CD14-positive monocyte (primary cell): ENCODE measurements at regions not wholly inside any gene's neighbourhood (a gene's known extent, or its start where the extent isn't known, plus 50 kb on each side); places are given as distances from the start of the nearest gene placed in this dataset.

Experiments used
- DNase-seq, 3 donors: peaks; one replicate each; pipeline ENCODE4 v3.0.0-alpha.2; 2011 to 2022
- H2AFZ ChIP-seq: 2 replicates; pipeline ENCODE4 v1.6.0; 2012; ENCODE audit warnings: mild to moderate bottlenecking, low read depth, low read length, inconsistent platforms; ENCODE audit not compliant: insufficient read depth, poor library complexity, severe bottlenecking
- H3K27ac ChIP-seq, 2 donors: 1 replicate in 1 of 2; 2 replicates in 1 of 2; pipeline ENCODE4 v1.5.1; 2012 to 2013; ENCODE audit warnings: low read length in 2 of 2, control low read depth in 1 of 2, inconsistent platforms in 1 of 2, low read depth in 1 of 2, mild to moderate bottlenecking in 1 of 2
- H3K27me3 ChIP-seq, 2 donors: one replicate each; pipeline versions ENCODE4 v1.6.0 to v1.6.1; 2011 to 2013; ENCODE audit warnings: low read length in 2 of 2; ENCODE audit not compliant: control insufficient read depth in 2 of 2, insufficient read depth in 2 of 2
- H3K36me3 ChIP-seq, 2 donors: replicated peaks in 1 of 2; 1 replicate in 1 of 2; 2 replicates in 1 of 2; pipeline versions ENCODE4 v1.5.1 to v1.6.1; 2012 to 2013; ENCODE audit warnings: low read length in 2 of 2, control low read depth in 1 of 2, inconsistent platforms in 1 of 2, mild to moderate bottlenecking in 1 of 2; ENCODE audit not compliant: insufficient read depth in 2 of 2, control insufficient read depth in 1 of 2
- H3K4me1 ChIP-seq, 2 donors: 1 replicate in 1 of 2; 2 replicates in 1 of 2; pipeline versions ENCODE4 v1.5.1 to v1.6.1; 2012 to 2013; ENCODE audit warnings: low read length in 2 of 2, control low read depth in 1 of 2, inconsistent platforms in 1 of 2, mild to moderate bottlenecking in 1 of 2, moderate library complexity in 1 of 2; ENCODE audit not compliant: insufficient read depth in 2 of 2, control insufficient read depth in 1 of 2
- H3K4me2 ChIP-seq: replicated peaks from 2 replicates; pipeline ENCODE3; 2012; ENCODE audit warnings: low read length, moderate library complexity, mild to moderate bottlenecking; ENCODE audit not compliant: poor library complexity, severe bottlenecking; ENCODE audit errors: extremely low read depth
- H3K4me3 ChIP-seq, 3 experiments: fragments of 200-600 bp in 1 of 3; sonication (generic) in 1 of 3; replicated peaks in 1 of 3; 1 replicate in 2 of 3; 2 replicates in 1 of 3; pipeline ENCODE4 v1.5.1; 2011 to 2013; ENCODE audit warnings: low read length in 3 of 3, mild to moderate bottlenecking in 3 of 3, control low read depth in 2 of 3, low read depth in 2 of 3, inconsistent platforms in 1 of 3, moderate library complexity in 1 of 3
- H3K79me2 ChIP-seq: 2 replicates; pipeline ENCODE4 v1.6.0; 2012; ENCODE audit warnings: mild to moderate bottlenecking, control low read depth, inconsistent platforms, low read length, moderate library complexity; ENCODE audit not compliant: insufficient read depth
- H3K9ac ChIP-seq: 2 replicates; pipeline ENCODE4 v1.6.0; 2017; ENCODE audit warnings: low read length, mild to moderate bottlenecking; ENCODE audit not compliant: insufficient read depth, poor library complexity, severe bottlenecking
- H3K9me3 ChIP-seq, 2 donors: replicated peaks in 1 of 2; 1 replicate in 1 of 2; 2 replicates in 1 of 2; pipeline versions ENCODE4 v1.5.1 to v1.6.1; 2012 to 2013; ENCODE audit warnings: low read length in 2 of 2, control low read depth in 1 of 2; ENCODE audit not compliant: control insufficient read depth in 1 of 2, insufficient read depth in 1 of 2
- H4K20me1 ChIP-seq: 2 replicates; pipeline ENCODE4 v1.6.0; 2012; ENCODE audit warnings: mild to moderate bottlenecking, low read length, control low read depth, moderate library complexity; ENCODE audit not compliant: insufficient read depth
- H3K27ac Mint-ChIP-seq, 7 donors: one replicate each; pipeline ENCODE4 v1.8.0; 2020; ENCODE audit warnings: mild to moderate bottlenecking in 7 of 7, mixed read lengths in 7 of 7, moderate library complexity in 6 of 7, inconsistent platforms in 2 of 7
- H3K27me3 Mint-ChIP-seq, 3 donors: one replicate each; pipeline ENCODE4 v1.8.0; 2021 to 2022; ENCODE audit warnings: low read depth in 3 of 3, mild to moderate bottlenecking in 3 of 3, mixed read lengths in 3 of 3, moderate library complexity in 3 of 3, inconsistent platforms in 1 of 3
- H3K36me3 Mint-ChIP-seq, 2 donors: one replicate each; pipeline ENCODE4 v1.8.0; 2020; ENCODE audit warnings: mixed read lengths in 2 of 2, inconsistent platforms in 1 of 2, mild to moderate bottlenecking in 1 of 2
- H3K4me1 Mint-ChIP-seq: one replicate; pipeline ENCODE4 v1.8.0; 2020; ENCODE audit warnings: mild to moderate bottlenecking, mixed read lengths
- H3K4me3 Mint-ChIP-seq, 2 donors: one replicate each; pipeline ENCODE4 v1.8.0; 2020; ENCODE audit warnings: mild to moderate bottlenecking in 2 of 2, mixed read lengths in 2 of 2, moderate library complexity in 1 of 2
- H3K9me3 Mint-ChIP-seq, 7 donors: one replicate each; pipeline ENCODE4 v1.8.0; 2020 to 2022; ENCODE audit warnings: mixed read lengths in 7 of 7, mild to moderate bottlenecking in 6 of 7, moderate library complexity in 6 of 7, inconsistent platforms in 2 of 7
- CTCF ChIP-seq: fragments of 200-600 bp; IDR thresholded peaks from one replicate; pipeline ENCODE4 v1.8.0; 2022; ENCODE audit warnings: antibody characterized with exemption, mild to moderate bottlenecking
- WGBS: methylation state at CpG from one replicate; pipeline ENCODE4 v1.1.5; 2013; ENCODE audit warnings: missing lambda C conversion rate; ENCODE audit not compliant: insufficient coverage; 5-methylcytosine and 5-hydroxymethylcytosine counted together
- intact Hi-C, 2 donors: fragments of 100-400 bp; cut with micrococcal nuclease; formaldehyde crosslinking; loops; one replicate each; pipeline versions ENCODE4 v1.15.0 to v1.15.1; 2023

GRCh38 chr9:106072421-106072820, 378.1 kb downstream of the TMEM38B start:
- TF ChIP-seq CTCF, result no peak
- no peak for DNase-seq
- H3K4me1 Mint-ChIP-seq, result no peaks in the 10 kb centered on the region
- no peak overlapping the region for H3K4me3 Mint-ChIP-seq
- intact Hi-C loops, result no loop called here
- H3K4me3 ChIP-seq, result no peak overlapping the region
- no peaks in the 10 kb centered on the region for H3K27me3 ChIP-seq
- no peaks in the 10 kb centered on the region for H3K9me3 ChIP-seq
- H3K4me1 ChIP-seq, result no peaks in the 10 kb centered on the region
- H3K9ac ChIP-seq, result no peak overlapping the region
- H3K27me3 Mint-ChIP-seq, result peaks cover 0 to 1% (median 0%) of the 10 kb centered on the region in 3 donors
- no peaks in the 10 kb centered on the region for H4K20me1 ChIP-seq
- H3K9me3 Mint-ChIP-seq, result peaks cover 0 to 9% (median 4%) of the 10 kb centered on the region in 7 donors
- no peaks in the 10 kb centered on the region for H3K36me3 ChIP-seq
- H3K79me2 ChIP-seq, result no peaks in the 10 kb centered on the region
- no peak overlapping the region for H3K27ac Mint-ChIP-seq
- H3K36me3 Mint-ChIP-seq, result no peaks in the 10 kb centered on the region
- no CpG with 5 or more reads among the region's 1 CpG for WGBS
- no peak overlapping the region for H3K27ac ChIP-seq
- H3K4me2 ChIP-seq, result no peak overlapping the region
- H2AFZ ChIP-seq, result no peak overlapping the region

- H3K4me2 ChIP-seq, result no peak overlapping the region
- 100% methylated on average over 1 of the region's 1 CpG for WGBS
- H3K9ac ChIP-seq, result no peak overlapping the region
- TF ChIP-seq CTCF, result no peak
- H3K36me3 ChIP-seq, result no peaks in the 10 kb centered on the region
- no peaks in the 10 kb centered on the region for H3K79me2 ChIP-seq
- DNase-seq, result no peak
- Mint-ChIP-seq H3K27ac (no peak overlapping the region), H3K9me3 (peaks cover 0 to 6% (median 0%) of the 10 kb centered on the region in 7 donors), H3K27me3 (peaks cover 0 to 1% (median 0%) of the 10 kb centered on the region in 3 donors), H3K4me1 (no peaks in the 10 kb centered on the region), H3K4me3 (no peak overlapping the region), H3K36me3 (no peaks in the 10 kb centered on the region)
- intact Hi-C loops, result no loop called here
- H3K9me3 ChIP-seq, result peaks cover 0 to 3% of the 10 kb centered on the region in 2 donors
- H4K20me1 ChIP-seq, result no peaks in the 10 kb centered on the region
- H3K27me3 ChIP-seq, result no peaks in the 10 kb centered on the region
- H3K27ac ChIP-seq, result no peak overlapping the region
- no peaks in the 10 kb centered on the region for H3K4me1 ChIP-seq
- no peak overlapping the region for H2AFZ ChIP-seq
- no peak overlapping the region for H3K4me3 ChIP-seq
Measured at GRCh38 chr9:106074006-106074405, 379.7 kb downstream of the TMEM38B start.
